ENCODE measurements at regions not wholly inside any gene's neighbourhood (a gene's known extent, or its start where the extent isn't known, plus 50 kb on each side); places are given as distances from the start of the nearest gene placed in this dataset.

- TF ChIP-seq CTCF (conservative IDR thresholded peaks at IDR 0.05; ENCODE audit: low read length) (no peak), EZH2phosphoT487 (IDR thresholded peaks at IDR 0.05; ENCODE audit: borderline replicate concordance, low read depth, low read length) (no peak)
These were observed 340.3 kb upstream of the RBMS3 start for GRCh38 chr3:28940530-28940929.

All from OCI-LY7 (cell line).